ENCODE measurements at regions not wholly inside any gene's neighbourhood (a gene's known extent, or its start where the extent isn't known, plus 50 kb on each side); places are given as distances from the start of the nearest gene placed in this dataset.

GRCh38 chr11:80495116-80495515, 1054.3 kb upstream of the TENM4 start:
- no peak overlapping the region for H3K9ac ChIP-seq (replicated peaks in 1 of 4; ENCODE audit: extremely low read depth in 1 of 4, low read depth in 3 of 4, low read length in 3 of 4)
- H2BK15ac ChIP-seq (ENCODE audit: low read length) = no peak overlapping the region
- no peak overlapping the region for H3K27ac ChIP-seq (ENCODE audit: low read depth, low read length)
- H2BK20ac ChIP-seq (ENCODE audit: low read length) = no peak overlapping the region
- H3K9me3 ChIP-seq (ENCODE audit: insufficient read depth in 2 of 2, low read depth in 1 of 2, low read length in 1 of 2) = no peaks in the 10 kb centered on the region; a peak in 1 of 4 replicates
- CTCF ChIA-PET (ENCODE audit: partially characterized antibody) = no interaction called here
- H4K8ac ChIP-seq (ENCODE audit: extremely low read depth, insufficient read depth, low read length) = no peak overlapping the region
- no peak overlapping the region for H3K4ac ChIP-seq (replicated peaks; ENCODE audit: insufficient read length, low read depth, low read length)
- H3K18ac ChIP-seq (ENCODE audit: extremely low read depth, low read length) = no peak overlapping the region
- H3K56ac ChIP-seq (replicated peaks; ENCODE audit: insufficient read length, low read depth, low read length) = no peak overlapping the region
- H3K79me1 ChIP-seq (ENCODE audit: low read depth, low read length) = no peaks in the 10 kb centered on the region
- no peak overlapping the region for H2BK12ac ChIP-seq (ENCODE audit: low read depth, low read length)
- no peak overlapping the region for H4K91ac ChIP-seq (replicated peaks; ENCODE audit: insufficient read length, low read length)
- no peak overlapping the region for H3K4me2 ChIP-seq (ENCODE audit: insufficient read depth in 1 of 2, low read depth in 2 of 2, low read length in 2 of 2)
- no peaks in the 10 kb centered on the region for H3K79me2 ChIP-seq (ENCODE audit: control insufficient read depth in 1 of 2, insufficient read depth in 2 of 2, low read length in 2 of 2)
- no peak overlapping the region for H2BK5ac ChIP-seq (ENCODE audit: low read depth, low read length)
- H2BK120ac ChIP-seq (replicated peaks; ENCODE audit: low read depth, low read length) = no peak overlapping the region
- H3K36me3 ChIP-seq (ENCODE audit: control insufficient read depth in 2 of 4, insufficient read depth in 4 of 4, low read length in 3 of 4) = no peaks in the 10 kb centered on the region
- FAIRE-seq = no peak
- H3K23ac ChIP-seq (ENCODE audit: insufficient read length) = no peak overlapping the region
- no peaks in the 10 kb centered on the region for H3K23me2 ChIP-seq (ENCODE audit: low read depth, low read length)
- no peaks in the 10 kb centered on the region for H3K27me3 ChIP-seq (replicated peaks in 1 of 4; ENCODE audit: control insufficient read depth in 3 of 4, extremely low read depth in 1 of 4, insufficient read depth in 3 of 4, low read length in 3 of 4)
- no peak overlapping the region for H3K4me3 ChIP-seq (ENCODE audit: extremely low read depth in 1 of 4, insufficient read depth in 2 of 4, low read depth in 3 of 4, low read length in 4 of 4)
- POLR2A ChIA-PET (ENCODE audit: partially characterized antibody) = no interaction called here
- H4K20me1 ChIP-seq (replicated peaks in 1 of 2; ENCODE audit: control insufficient read depth in 1 of 2, insufficient read depth in 2 of 2, low read length in 2 of 2) = no peaks in the 10 kb centered on the region
- H4K5ac ChIP-seq (ENCODE audit: insufficient read length, low read depth, low read length) = no peak overlapping the region
- H3K4me1 ChIP-seq (replicated peaks in 1 of 4; ENCODE audit: control insufficient read depth in 3 of 4, insufficient read depth in 4 of 4, low read length in 3 of 4) = no peaks in the 10 kb centered on the region
- no peak for DNase-seq (ENCODE audit: low read depth in 1 of 2, low spot score in 2 of 2)
- H2AFZ ChIP-seq (ENCODE audit: low read length) = no peak overlapping the region
- H3K14ac ChIP-seq (ENCODE audit: insufficient read length) = no peak overlapping the region
- TF ChIP-seq BACH1 (IDR thresholded peaks at IDR 0.05; ENCODE audit: low read length) (no peak), EZH2 (IDR thresholded peaks at IDR 0.05; ENCODE audit: low read depth, low read length, severe bottlenecking) (no peak), ZNF274 (IDR thresholded peaks at IDR 0.05; ENCODE audit: borderline replicate concordance, extremely low read depth, low read length) (no peak), POU5F1 (IDR thresholded peaks at IDR 0.05; ENCODE audit: low read depth, low read length) (no peak), EGR1 (IDR thresholded peaks at IDR 0.05; ENCODE audit: borderline replicate concordance, low read depth, low read length) (no peak), MAX (IDR thresholded peaks at IDR 0.05) (no peak), SP1 (IDR thresholded peaks at IDR 0.05; ENCODE audit: low read depth, low read length) (no peak), TAF7 (optimal IDR thresholded peaks at IDR 0.05; ENCODE audit: borderline replicate concordance, low read depth, low read length) (no peak), EP300 (IDR thresholded peaks at IDR 0.05; ENCODE audit: borderline replicate concordance in 1 of 2, low read depth in 2 of 2, low read length in 2 of 2) (no peak), TBP (IDR thresholded peaks at IDR 0.05; ENCODE audit: low read depth, low read length) (no peak)
- no peak overlapping the region for H2AK5ac ChIP-seq (ENCODE audit: low read depth, low read length)

Data from H1 (cell line).